ENCODE measurements at regions not wholly inside any gene's neighbourhood (a gene's known extent, or its start where the extent isn't known, plus 50 kb on each side); places are given as distances from the start of the nearest gene placed in this dataset.
A peak's percentile ranks its signal among the peaks of the same experiment; 100 is the strongest.

GRCh38 chr10:111748184-111748583, 435.4 kb downstream of the GPAM start:
- DNase-seq (ENCODE audit: low read depth, low spot score) = no peak
- H3K9me3 ChIP-seq (ENCODE audit: low read depth, low read length) = no peaks in the 10 kb centered on the region
- no peak overlapping the region for H3K4me3 ChIP-seq
- TF ChIP-seq FOXP2 (optimal IDR thresholded peaks at IDR 0.05; ENCODE audit: control extremely low read depth, extremely low read length, insufficient read depth) = no peak
- TF ChIP-seq EZH2 (IDR thresholded peaks at IDR 0.05) = no peak
- TF ChIP-seq POLR2AphosphoS5 (IDR thresholded peaks at IDR 0.05; ENCODE audit: borderline replicate concordance, low read depth, low read length) = no peak
- H3K9ac ChIP-seq (ENCODE audit: insufficient read length) = no peak overlapping the region
- H3K27ac ChIP-seq = no peak overlapping the region
- H3K36me3 ChIP-seq (ENCODE audit: insufficient read depth, low read length) = no peaks in the 10 kb centered on the region

- Histone ChIP-seq H3K9ac (ENCODE audit: insufficient read length) (no peak overlapping the region), H3K9me3 (ENCODE audit: low read depth, low read length) (no peaks in the 10 kb centered on the region), H3K4me3 (no peak overlapping the region), H3K27ac (no peak overlapping the region), H3K36me3 (ENCODE audit: insufficient read depth, low read length) (no peaks in the 10 kb centered on the region)
- DNase-seq (ENCODE audit: low read depth, low spot score) = no peak
- TF ChIP-seq EZH2 (IDR thresholded peaks at IDR 0.05) (no peak), FOXP2 (optimal IDR thresholded peaks at IDR 0.05; ENCODE audit: control extremely low read depth, extremely low read length, insufficient read depth) (no peak), POLR2AphosphoS5 (IDR thresholded peaks at IDR 0.05; ENCODE audit: borderline replicate concordance, low read depth, low read length) (no peak)
These were observed 433.3 kb downstream of the GPAM start for GRCh38 chr10:111750165-111750849.

- Histone ChIP-seq H3K36me3 (ENCODE audit: insufficient read depth, low read length) (no peaks in the 10 kb centered on the region), H3K9me3 (ENCODE audit: low read depth, low read length) (no peaks in the 10 kb centered on the region), H3K27ac (no peak overlapping the region), H3K9ac (ENCODE audit: insufficient read length) (no peak overlapping the region), H3K4me3 (no peak overlapping the region)
- TF ChIP-seq EZH2 (IDR thresholded peaks at IDR 0.05) = no peak
- TF ChIP-seq POLR2AphosphoS5 (IDR thresholded peaks at IDR 0.05; ENCODE audit: borderline replicate concordance, low read depth, low read length) = no peak
- TF ChIP-seq FOXP2 (optimal IDR thresholded peaks at IDR 0.05; ENCODE audit: control extremely low read depth, extremely low read length, insufficient read depth) = no peak
- peak; percentile 1 for DNase-seq (ENCODE audit: low read depth, low spot score)
These were observed 427.1 kb downstream of the GPAM start for GRCh38 chr10:111756217-111757061.

- H3K9me3 ChIP-seq (ENCODE audit: low read depth, low read length) = no peaks in the 10 kb centered on the region
- H3K27ac ChIP-seq = no peak overlapping the region
- no peak for DNase-seq (ENCODE audit: low read depth, low spot score)
- H3K9ac ChIP-seq (ENCODE audit: insufficient read length) = no peak overlapping the region
- TF ChIP-seq POLR2AphosphoS5 (IDR thresholded peaks at IDR 0.05; ENCODE audit: borderline replicate concordance, low read depth, low read length) (no peak), EZH2 (IDR thresholded peaks at IDR 0.05) (no peak), FOXP2 (optimal IDR thresholded peaks at IDR 0.05; ENCODE audit: control extremely low read depth, extremely low read length, insufficient read depth) (no peak)
- no peak overlapping the region for H3K4me3 ChIP-seq
- H3K36me3 ChIP-seq (ENCODE audit: insufficient read depth, low read length) = no peaks in the 10 kb centered on the region
These were observed 425.0 kb downstream of the GPAM start for GRCh38 chr10:111758593-111758992.

DNA sequence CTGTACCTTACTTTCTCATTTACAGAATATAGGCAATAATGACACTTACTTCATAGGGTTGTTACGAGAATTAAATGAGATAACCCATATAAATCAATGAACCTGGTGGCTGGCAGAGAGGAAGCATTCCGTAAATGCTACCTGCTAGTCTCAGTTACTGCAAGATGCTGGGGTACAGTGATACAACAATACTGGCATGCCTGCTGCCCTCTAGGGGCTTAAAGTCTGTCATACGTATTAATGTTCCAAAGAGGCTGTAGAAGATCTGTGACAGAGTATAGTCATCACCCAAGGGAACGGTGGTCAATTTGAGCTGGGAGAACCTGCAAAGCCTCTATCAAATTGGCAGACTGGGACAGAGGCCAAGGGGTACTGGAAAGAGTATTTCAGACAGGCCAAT, 421.5 kb downstream of the GPAM start:
- Histone ChIP-seq H3K27ac (no peak overlapping the region), H3K9me3 (ENCODE audit: low read depth, low read length) (no peaks in the 10 kb centered on the region), H3K4me3 (no peak overlapping the region), H3K36me3 (ENCODE audit: insufficient read depth, low read length) (no peaks in the 10 kb centered on the region), H3K9ac (ENCODE audit: insufficient read length) (no peak overlapping the region)
- no peak for DNase-seq (ENCODE audit: low read depth, low spot score)
- TF ChIP-seq EZH2 (IDR thresholded peaks at IDR 0.05) (no peak), FOXP2 (optimal IDR thresholded peaks at IDR 0.05; ENCODE audit: control extremely low read depth, extremely low read length, insufficient read depth) (no peak), POLR2AphosphoS5 (IDR thresholded peaks at IDR 0.05; ENCODE audit: borderline replicate concordance, low read depth, low read length) (no peak)

- TF ChIP-seq FOXP2 (optimal IDR thresholded peaks at IDR 0.05; ENCODE audit: control extremely low read depth, extremely low read length, insufficient read depth) (no peak), EZH2 (IDR thresholded peaks at IDR 0.05) (no peak), POLR2AphosphoS5 (IDR thresholded peaks at IDR 0.05; ENCODE audit: borderline replicate concordance, low read depth, low read length) (no peak)
- H3K4me3 ChIP-seq = no peak overlapping the region
These were observed 418.3 kb downstream of the GPAM start for GRCh38 chr10:111765216-111765615.

DNA sequence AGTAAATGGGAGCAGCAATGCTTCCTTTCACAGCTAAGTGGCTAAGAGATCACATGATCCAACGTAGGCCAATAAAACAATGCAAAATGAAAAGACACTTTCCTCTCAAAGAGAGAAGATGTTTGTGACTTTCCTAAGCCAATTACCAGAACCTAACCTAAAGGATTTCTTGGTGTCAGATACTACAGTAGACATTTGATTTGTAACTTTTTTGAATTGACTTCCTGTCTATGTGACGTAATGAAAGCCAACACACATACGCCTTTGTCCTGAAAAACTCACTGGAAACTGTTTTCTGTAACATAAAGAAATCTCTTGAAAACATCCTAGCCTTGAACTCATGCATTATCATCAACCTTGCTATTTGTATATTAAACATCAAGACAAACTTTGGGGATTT, 417.1 kb downstream of the GPAM start:
- Histone ChIP-seq H3K36me3 (ENCODE audit: insufficient read depth, low read length) (no peaks in the 10 kb centered on the region), H3K27ac (no peak overlapping the region), H3K4me3 (no peak overlapping the region), H3K9ac (ENCODE audit: insufficient read length) (no peak overlapping the region), H3K9me3 (ENCODE audit: low read depth, low read length) (no peaks in the 10 kb centered on the region)
- DNase-seq (ENCODE audit: low read depth, low spot score) = no peak
- TF ChIP-seq POLR2AphosphoS5 (IDR thresholded peaks at IDR 0.05; ENCODE audit: borderline replicate concordance, low read depth, low read length) = no peak
- TF ChIP-seq EZH2 (IDR thresholded peaks at IDR 0.05) = no peak
- no peak for TF ChIP-seq FOXP2 (optimal IDR thresholded peaks at IDR 0.05; ENCODE audit: control extremely low read depth, extremely low read length, insufficient read depth)

More at GRCh38 chr10:111765216-111765615, 418.3 kb downstream of the GPAM start:
- H3K9ac ChIP-seq (ENCODE audit: insufficient read length) = no peak overlapping the region
- H3K9me3 ChIP-seq (ENCODE audit: low read depth, low read length) = no peaks in the 10 kb centered on the region
- H3K36me3 ChIP-seq (ENCODE audit: insufficient read depth, low read length) = no peaks in the 10 kb centered on the region
- DNase-seq (ENCODE audit: low read depth, low spot score) = no peak
- no peak overlapping the region for H3K27ac ChIP-seq

DNA sequence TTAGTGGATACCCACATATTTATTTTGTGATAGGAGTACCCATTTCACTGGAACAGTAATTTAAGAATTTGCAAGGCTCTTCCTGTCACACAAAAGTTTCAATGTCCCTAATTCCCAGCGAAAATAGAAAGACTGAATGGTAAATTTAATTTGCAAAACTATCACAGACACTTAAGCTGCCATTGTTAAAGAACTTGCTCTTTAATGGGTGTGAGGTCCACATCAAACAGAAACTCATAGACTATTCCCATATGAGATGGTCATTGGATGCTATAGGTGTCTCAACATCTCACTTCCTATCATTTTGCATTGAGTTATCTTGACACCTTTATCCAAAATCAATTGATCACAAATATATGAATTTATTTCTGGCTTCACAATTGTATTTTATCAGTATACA, 415.9 kb downstream of the GPAM start:
- H3K9me3 ChIP-seq (ENCODE audit: low read depth, low read length) = no peaks in the 10 kb centered on the region
- no peaks in the 10 kb centered on the region for H3K36me3 ChIP-seq (ENCODE audit: insufficient read depth, low read length)
- H3K4me3 ChIP-seq = no peak overlapping the region
- no peak overlapping the region for H3K9ac ChIP-seq (ENCODE audit: insufficient read length)
- no peak overlapping the region for H3K27ac ChIP-seq
- DNase-seq (ENCODE audit: low read depth, low spot score) = no peak
- no peak for TF ChIP-seq FOXP2 (optimal IDR thresholded peaks at IDR 0.05; ENCODE audit: control extremely low read depth, extremely low read length, insufficient read depth)
- no peak for TF ChIP-seq EZH2 (IDR thresholded peaks at IDR 0.05)
- no peak for TF ChIP-seq POLR2AphosphoS5 (IDR thresholded peaks at IDR 0.05; ENCODE audit: borderline replicate concordance, low read depth, low read length)
